HL-60 (cell line): ENCODE measurements at regions not wholly inside any gene's neighbourhood (a gene's known extent, or its start where the extent isn't known, plus 50 kb on each side); places are given as distances from the start of the nearest gene placed in this dataset.

Experiments used
- DNase-seq, 2 experiments: peaks; one replicate each; pipeline ENCODE4 v3.0.0-alpha.2; 2010 to 2020; ENCODE audit warnings: low read depth in 1 of 2, low spot score in 1 of 2
- H3K27ac ChIP-seq: fragments of 250-450 bp; sonication (Bioruptor Pico); replicated peaks from 2 replicates; pipeline ENCODE4 v1.5.1; 2020; ENCODE audit warnings: mild to moderate bottlenecking, moderate library complexity
- H3K27me3 ChIP-seq: fragments of 250-450 bp; sonication (Bioruptor Pico); 2 replicates; pipeline ENCODE4 v1.5.1; 2021; ENCODE audit warnings: mild to moderate bottlenecking, moderate library complexity; ENCODE audit not compliant: insufficient read depth, poor library complexity, severe bottlenecking
- H3K4me3 ChIP-seq: replicated peaks from 2 replicates; pipeline ENCODE4 v1.5.1; 2011; ENCODE audit warnings: mild to moderate bottlenecking, control low read depth, low read length; ENCODE audit not compliant: insufficient read depth
- CTCF ChIP-seq: IDR thresholded peaks from one replicate; pipeline ENCODE4 v1.5.1; 2011; ENCODE audit warnings: low read length, control low read depth, inconsistent platforms; ENCODE audit not compliant: insufficient read depth
- GABPA ChIP-seq: IDR thresholded peaks from 2 replicates; pipeline ENCODE4 v1.6.1; 2012; ENCODE audit warnings: low read depth
- POLR2AphosphoS5 ChIP-seq: IDR thresholded peaks from 2 replicates; pipeline ENCODE4 v1.6.1; 2012; ENCODE audit warnings: low read depth
- REST ChIP-seq: IDR thresholded peaks from 2 replicates; pipeline ENCODE4 v1.6.1; 2012; ENCODE audit warnings: low read depth; ENCODE audit not compliant: insufficient replicate concordance
- SPI1 ChIP-seq: IDR thresholded peaks from 2 replicates; pipeline ENCODE4 v1.6.1; 2012; ENCODE audit warnings: low read depth, mild to moderate bottlenecking, borderline replicate concordance

- Histone ChIP-seq H3K4me3 (no peak overlapping the region), H3K27ac (no peak overlapping the region), H3K27me3 (no peaks in the 10 kb centered on the region)
- no peak for DNase-seq
- TF ChIP-seq REST = no peak
- no peak for TF ChIP-seq GABPA
- no peak for TF ChIP-seq POLR2AphosphoS5
Observed at GRCh38 chr17:6297119-6297518, 137.8 kb downstream of the AIPL1 start.

GRCh38 chr17:6290488-6291196, 144.3 kb downstream of the AIPL1 start:
- TF ChIP-seq GABPA (no peak), SPI1 (no peak), REST (no peak), POLR2AphosphoS5 (no peak)
- DNase-seq = no peak
- H3K4me3 ChIP-seq = no peak overlapping the region

GRCh38 chr17:6286233-6286632, 148.7 kb downstream of the AIPL1 start:
- Histone ChIP-seq H3K27ac (no peak overlapping the region), H3K27me3 (no peaks in the 10 kb centered on the region), H3K4me3 (no peak overlapping the region)
- no peak for DNase-seq
- TF ChIP-seq CTCF (no peak), REST (no peak), POLR2AphosphoS5 (no peak), GABPA (no peak), SPI1 (no peak)

More at GRCh38 chr17:6290488-6291196, 144.3 kb downstream of the AIPL1 start:
- no peak overlapping the region for H3K27ac ChIP-seq
- no peaks in the 10 kb centered on the region for H3K27me3 ChIP-seq

- TF ChIP-seq CTCF (no peak), GABPA (no peak), REST (no peak), SPI1 (no peak), POLR2AphosphoS5 (no peak)
- H3K27ac ChIP-seq = no peak overlapping the region
- no peak for DNase-seq
- no peaks in the 10 kb centered on the region for H3K27me3 ChIP-seq
- no peak overlapping the region for H3K4me3 ChIP-seq
Observed at GRCh38 chr17:6285486-6285885, 149.4 kb downstream of the AIPL1 start.
